Fibroblast of peridontal ligament (primary cell): ENCODE measurements at regions not wholly inside any gene's neighbourhood (a gene's known extent, or its start where the extent isn't known, plus 50 kb on each side); places are given as distances from the start of the nearest gene placed in this dataset.
A peak's percentile ranks its signal among the peaks of the same experiment; 100 is the strongest.
"Not testable (repeated sequence)": the region's sequence is repeated elsewhere in the genome, so short reads cannot be mapped to it uniquely, and the experiment has no call there.

Experiments used
- DNase-seq: peaks from one replicate; pipeline ENCODE4 v3.0.0-alpha.2; 2010; ENCODE audit errors: extremely low read depth

GRCh38 chr12:25384038-25384892, 133.5 kb upstream of the KRAS start:
- no peak for DNase-seq

GRCh38 chr12:25382311-25383106, 131.8 kb upstream of the KRAS start:
- DNase-seq = no peak

- peak; percentile 36 for DNase-seq
Observed at GRCh38 chr12:25377469-25378177, 126.9 kb upstream of the KRAS start.

GRCh38 chr12:25376985-25377384, 126.3 kb upstream of the KRAS start:
- no peak for DNase-seq

GRCh38 chr12:25376407-25376806, 125.7 kb upstream of the KRAS start:
- DNase-seq = no peak

- DNase-seq = no peak
Observed at GRCh38 chr12:25372969-25373817, 122.5 kb upstream of the KRAS start.

GRCh38 chr12:25372002-25372401, 121.3 kb upstream of the KRAS start:
- peak; percentile 15 for DNase-seq

- DNase-seq = no peak
Observed at GRCh38 chr12:25368557-25368956, 117.8 kb upstream of the KRAS start.

GRCh38 chr12:25366122-25366521, 115.4 kb upstream of the KRAS start:
- no peak for DNase-seq

- no peak for DNase-seq
Observed at GRCh38 chr12:25365340-25365730, 114.6 kb upstream of the KRAS start.

GRCh38 chr12:25364529-25365339, 114.0 kb upstream of the KRAS start:
- no peak for DNase-seq

GRCh38 chr12:25362646-25363045, 111.9 kb upstream of the KRAS start:
- DNase-seq = no peak

GRCh38 chr12:25361511-25361910, 110.8 kb upstream of the KRAS start:
- no peak for DNase-seq

GRCh38 chr12:25357595-25357994, 106.9 kb upstream of the KRAS start:
- no peak for DNase-seq

- not testable (repeated sequence) for DNase-seq
Observed at GRCh38 chr12:25352942-25353341, 102.2 kb upstream of the KRAS start.

- no peak for DNase-seq
Observed at GRCh38 chr12:25352083-25352918, 101.6 kb upstream of the KRAS start.

- no peak for DNase-seq
Observed at GRCh38 chr12:25348593-25348895, 97.8 kb upstream of the KRAS start.

GRCh38 chr12:25347716-25348592, 97.2 kb upstream of the KRAS start:
- no peak for DNase-seq

- not testable (repeated sequence) for DNase-seq
Observed at GRCh38 chr12:25341877-25342276, 91.1 kb upstream of the KRAS start.
